CD4-positive, alpha-beta T cell (primary cell): ENCODE measurements at regions not wholly inside any gene's neighbourhood (a gene's known extent, or its start where the extent isn't known, plus 50 kb on each side); places are given as distances from the start of the nearest gene placed in this dataset.

Experiments used
- ATAC-seq: fragments of 200-7000 bp; cut with Tn5 transposase; one replicate; pipeline ENCODE4 v1.10.0; 2022; ENCODE audit warnings: mild to moderate bottlenecking; ENCODE audit not compliant: poor library complexity
- CTCF ChIA-PET: fragments of 350-600 bp; sonication (Branson Sonifier 250); formaldehyde crosslinking; loops from one replicate; lab custom pipeline; 2021; ENCODE audit warnings: antibody characterized with exemption, inconsistent platforms; lab: Charles Lee
- POLR2A ChIA-PET: fragments of 350-600 bp; sonication (Branson Sonifier 250); formaldehyde crosslinking; loops from one replicate; lab custom pipeline; 2021; ENCODE audit warnings: antibody characterized with exemption, inconsistent platforms; lab: Charles Lee
- DNase-seq, 14 experiments: peaks; one replicate each; pipeline ENCODE4 v3.0.0-alpha.2; 2013 to 2020; ENCODE audit warnings: mixed read lengths in 2 of 14
- H3K27ac ChIP-seq, 2 donors: one replicate each; pipeline versions ENCODE4 v1.5.1 to v1.7.0; 2013; ENCODE audit warnings: low read length in 2 of 2, low read depth in 1 of 2, mild to moderate bottlenecking in 1 of 2
- H3K27me3 ChIP-seq, 2 experiments: 1 replicate in 1 of 2; 2 replicates in 1 of 2; pipeline versions ENCODE4 v1.6.1 to v1.7.0; 2013; ENCODE audit warnings: low read length in 2 of 2, control low read depth in 1 of 2, mild to moderate bottlenecking in 1 of 2, moderate library complexity in 1 of 2; ENCODE audit not compliant: insufficient read depth in 2 of 2, control insufficient read depth in 1 of 2
- H3K36me3 ChIP-seq: one replicate; pipeline ENCODE4 v1.6.1; 2013; ENCODE audit warnings: low read length, control low read depth; ENCODE audit not compliant: insufficient read depth
- H3K4me1 ChIP-seq: one replicate; pipeline ENCODE4 v1.6.1; 2013; ENCODE audit warnings: low read length, control low read depth; ENCODE audit not compliant: insufficient read depth
- H3K4me3 ChIP-seq: one replicate; pipeline ENCODE4 v1.5.1; 2013; ENCODE audit warnings: mild to moderate bottlenecking, low read length, moderate library complexity
- H3K9me3 ChIP-seq, 2 experiments: 1 replicate in 1 of 2; 2 replicates in 1 of 2; pipeline versions ENCODE4 v1.6.1 to v1.7.0; 2013; ENCODE audit warnings: low read length in 2 of 2, mild to moderate bottlenecking in 2 of 2, control low read depth in 1 of 2, moderate library complexity in 1 of 2; ENCODE audit not compliant: control insufficient read depth in 1 of 2, insufficient read depth in 1 of 2
- H3K27ac Mint-ChIP-seq: one replicate; pipeline ENCODE4 v1.8.0; 2020; ENCODE audit warnings: mixed read lengths
- H3K27me3 Mint-ChIP-seq: one replicate; pipeline ENCODE4 v1.8.0; 2021; ENCODE audit warnings: mixed read lengths
- H3K36me3 Mint-ChIP-seq: one replicate; pipeline ENCODE4 v1.8.0; 2021; ENCODE audit warnings: low read depth, mixed read lengths
- H3K4me1 Mint-ChIP-seq: one replicate; pipeline ENCODE4 v1.8.0; 2021; ENCODE audit warnings: low read depth, mixed read lengths
- H3K4me3 Mint-ChIP-seq: one replicate; pipeline ENCODE4 v1.8.0; 2020; ENCODE audit warnings: mild to moderate bottlenecking, mixed read lengths
- H3K9me3 Mint-ChIP-seq: one replicate; pipeline ENCODE4 v1.8.0; 2020; ENCODE audit warnings: mixed read lengths
- intact Hi-C, 2 experiments: fragments of 100-400 bp; cut with DNase I in 1 of 2; cut with micrococcal nuclease in 1 of 2; formaldehyde crosslinking; loops; one replicate each; pipeline versions ENCODE4 v1.15.1 to v1.9.0; 2023 to 2025; cut with DNase I, micrococcal nuclease
- TF ChIP-seq, protein P1 (sequence below): fragments of 200-600 bp; IDR thresholded peaks from one replicate; pipeline ENCODE4 v1.8.0; 2022; ENCODE audit warnings: antibody characterized with exemption, mild to moderate bottlenecking

DNA sequence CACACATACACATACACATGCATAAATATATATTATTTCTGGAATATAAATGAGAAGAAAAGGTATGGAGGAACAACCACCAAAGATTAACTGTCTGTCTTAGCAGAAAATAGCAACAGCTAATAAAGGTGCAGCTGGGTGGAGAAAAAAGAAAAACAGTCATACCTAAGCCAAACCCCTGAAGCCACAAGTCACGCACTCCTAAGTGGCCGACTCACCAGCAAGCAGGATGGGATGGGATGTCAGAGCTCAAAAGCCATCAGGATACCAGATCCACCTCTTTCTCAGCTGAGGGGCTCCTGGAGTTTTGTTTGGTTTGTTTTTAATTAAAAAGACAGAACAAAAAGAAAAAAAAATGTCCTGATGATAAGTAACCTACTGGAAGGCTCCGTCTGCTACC, 64.7 kb upstream of the HIVEP3 start:
- no peak overlapping the region for H3K4me3 ChIP-seq
- H3K36me3 ChIP-seq = no peaks in the 10 kb centered on the region
- TF ChIP-seq, protein P1, sequence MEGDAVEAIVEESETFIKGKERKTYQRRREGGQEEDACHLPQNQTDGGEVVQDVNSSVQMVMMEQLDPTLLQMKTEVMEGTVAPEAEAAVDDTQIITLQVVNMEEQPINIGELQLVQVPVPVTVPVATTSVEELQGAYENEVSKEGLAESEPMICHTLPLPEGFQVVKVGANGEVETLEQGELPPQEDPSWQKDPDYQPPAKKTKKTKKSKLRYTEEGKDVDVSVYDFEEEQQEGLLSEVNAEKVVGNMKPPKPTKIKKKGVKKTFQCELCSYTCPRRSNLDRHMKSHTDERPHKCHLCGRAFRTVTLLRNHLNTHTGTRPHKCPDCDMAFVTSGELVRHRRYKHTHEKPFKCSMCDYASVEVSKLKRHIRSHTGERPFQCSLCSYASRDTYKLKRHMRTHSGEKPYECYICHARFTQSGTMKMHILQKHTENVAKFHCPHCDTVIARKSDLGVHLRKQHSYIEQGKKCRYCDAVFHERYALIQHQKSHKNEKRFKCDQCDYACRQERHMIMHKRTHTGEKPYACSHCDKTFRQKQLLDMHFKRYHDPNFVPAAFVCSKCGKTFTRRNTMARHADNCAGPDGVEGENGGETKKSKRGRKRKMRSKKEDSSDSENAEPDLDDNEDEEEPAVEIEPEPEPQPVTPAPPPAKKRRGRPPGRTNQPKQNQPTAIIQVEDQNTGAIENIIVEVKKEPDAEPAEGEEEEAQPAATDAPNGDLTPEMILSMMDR = no peak
- H3K4me1 ChIP-seq = peaks cover 17% of the 10 kb centered on the region
- no peaks in the 10 kb centered on the region for H3K9me3 ChIP-seq
- no peak for ATAC-seq
- ChIA-PET POLR2A (no interaction called here), CTCF (no interaction called here)
- H3K27ac Mint-ChIP-seq = no peak overlapping the region
- no peaks in the 10 kb centered on the region for H3K36me3 Mint-ChIP-seq
- H3K27ac ChIP-seq = no peak overlapping the region
- H3K4me3 Mint-ChIP-seq = no peak overlapping the region
- no peaks in the 10 kb centered on the region for H3K27me3 ChIP-seq
- H3K9me3 Mint-ChIP-seq = no peaks in the 10 kb centered on the region
- H3K27me3 Mint-ChIP-seq = no peaks in the 10 kb centered on the region
- no peak for DNase-seq
- intact Hi-C loops = loop anchor here in 1 of 2 experiments (5.0 to 10.0 kb wide), 2 partner anchors 49 to 411 kb away; no protein-coding TSS in a partner anchor
- H3K4me1 Mint-ChIP-seq = peaks cover 37% of the 10 kb centered on the region

DNA sequence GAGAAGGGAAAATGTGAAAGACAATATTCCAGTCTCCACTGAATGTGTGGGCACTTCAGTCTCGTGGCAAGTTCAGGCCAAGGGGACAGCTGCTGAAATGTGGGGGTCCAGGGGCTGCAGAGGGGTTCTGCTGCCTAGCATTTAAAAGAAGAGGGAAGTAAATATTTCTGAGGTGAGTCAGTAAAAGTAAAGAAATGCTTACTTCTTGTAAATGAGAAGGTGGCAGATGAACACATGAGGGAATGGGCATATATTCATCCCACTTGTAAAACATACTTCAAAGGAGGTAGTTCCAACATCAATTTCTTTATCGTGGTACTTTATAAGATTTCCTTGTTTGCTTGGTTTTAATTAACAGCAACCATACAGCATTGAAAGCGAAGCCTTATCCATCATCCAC, 63.1 kb upstream of the HIVEP3 start:
- H3K4me1 Mint-ChIP-seq = peaks cover 37% of the 10 kb centered on the region
- H3K36me3 Mint-ChIP-seq = no peaks in the 10 kb centered on the region
- Histone ChIP-seq H3K27ac (no peak overlapping the region), H3K4me1 (peaks cover 17% of the 10 kb centered on the region), H3K27me3 (no peaks in the 10 kb centered on the region), H3K36me3 (no peaks in the 10 kb centered on the region), H3K9me3 (no peaks in the 10 kb centered on the region), H3K4me3 (no peak overlapping the region)
- DNase-seq (no peak), ATAC-seq (no peak)
- POLR2A ChIA-PET = interaction anchor here (0.8 kb wide), 1 partner anchor 62 kb away, joined by 5 read pairs; no protein-coding TSS in a partner anchor
- intact Hi-C loops = loop anchor here in 1 of 2 experiments (5.0 to 10.0 kb wide), 2 partner anchors 47 to 409 kb away; no protein-coding TSS in a partner anchor
- H3K4me3 Mint-ChIP-seq = no peak overlapping the region
- TF ChIP-seq, protein P1 = no peak
- H3K9me3 Mint-ChIP-seq = no peaks in the 10 kb centered on the region
- H3K27ac Mint-ChIP-seq = no peak overlapping the region
- H3K27me3 Mint-ChIP-seq = no peaks in the 10 kb centered on the region
- CTCF ChIA-PET = no interaction called here

DNA sequence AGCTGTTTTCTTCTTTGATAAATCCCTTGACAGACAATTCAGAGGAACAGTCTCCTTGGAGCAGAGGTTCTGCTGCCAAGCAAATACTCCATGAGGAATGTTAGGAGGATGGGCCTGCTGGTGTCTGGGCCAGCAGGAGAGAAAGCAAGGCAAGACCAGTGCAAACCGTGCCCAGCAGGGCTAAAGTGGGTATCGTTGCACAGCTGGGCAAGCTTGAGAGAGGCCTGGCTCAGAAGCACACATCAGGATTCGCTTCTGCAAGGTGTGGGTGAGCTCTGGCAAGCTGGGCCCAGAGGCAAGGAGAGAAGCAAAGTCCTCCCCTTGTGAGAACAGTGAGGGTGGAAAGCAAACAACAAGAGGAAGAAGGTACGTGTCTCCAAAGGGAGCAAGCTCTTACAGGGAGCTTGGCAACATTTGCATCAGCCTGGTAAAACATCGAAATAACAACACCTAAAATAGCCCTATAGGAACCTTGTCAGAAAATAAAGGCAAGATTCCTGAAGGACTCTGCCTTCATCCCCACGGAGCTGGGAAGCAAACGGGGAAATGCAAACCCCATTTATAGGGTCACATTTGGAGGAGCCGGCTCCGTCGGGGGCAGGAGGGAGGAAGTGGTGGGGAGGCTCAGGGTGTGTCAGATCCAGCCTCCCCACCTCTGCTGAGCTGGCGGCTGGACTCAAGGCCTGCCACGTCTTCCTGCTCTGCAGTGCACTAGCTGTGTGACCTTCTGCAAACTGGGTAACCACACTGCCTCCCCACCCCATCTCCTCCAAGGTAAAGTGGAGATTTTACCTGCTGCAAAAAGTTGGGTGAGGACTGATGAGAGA, 62.3 kb upstream of the HIVEP3 start:
- Mint-ChIP-seq H3K9me3 (no peaks in the 10 kb centered on the region), H3K27me3 (no peaks in the 10 kb centered on the region), H3K36me3 (no peaks in the 10 kb centered on the region), H3K4me1 (peaks cover 37% of the 10 kb centered on the region), H3K4me3 (peak overlapping the region; percentile 32), H3K27ac (peak overlapping the region; percentile 24)
- no peak overlapping the region for H3K27ac ChIP-seq
- ATAC-seq (peak; percentile 41), DNase-seq (peak in 3 of 14 experiments; percentile 19 to 37 (median 32))
- H3K27me3 ChIP-seq = no peaks in the 10 kb centered on the region
- ChIA-PET CTCF (no interaction called here), POLR2A (interaction anchor here (0.8 kb wide), 1 partner anchor 61 kb away, joined by 5 read pairs; no protein-coding TSS in a partner anchor)
- H3K36me3 ChIP-seq = no peaks in the 10 kb centered on the region
- intact Hi-C loops = loop anchor here in 1 of 2 experiments (5.0 to 10.0 kb wide), 2 partner anchors 46 to 409 kb away; no protein-coding TSS in a partner anchor
- H3K4me1 ChIP-seq = peaks cover 17% of the 10 kb centered on the region
- H3K9me3 ChIP-seq = no peaks in the 10 kb centered on the region
- H3K4me3 ChIP-seq = no peak overlapping the region
- TF ChIP-seq, protein P1 = no peak
